Karpas-422 (cell line): ENCODE measurements at regions not wholly inside any gene's neighbourhood (a gene's known extent, or its start where the extent isn't known, plus 50 kb on each side); places are given as distances from the start of the nearest gene placed in this dataset.
"Not testable (repeated sequence)": the region's sequence is repeated elsewhere in the genome, so short reads cannot be mapped to it uniquely, and the experiment has no call there.

Experiments used
- DNase-seq: peaks from one replicate; pipeline ENCODE4 v3.0.0-alpha.2; 2015
- H2AFZ ChIP-seq: fragments of 200-600 bp; sonication (generic); 2 replicates; pipeline ENCODE4 v1.6.1; 2014; ENCODE audit warnings: antibody characterized with exemption, low read length, mixed read lengths
- H3K27ac ChIP-seq: fragments of 200-600 bp; sonication (generic); 2 replicates; pipeline ENCODE4 v1.5.1; 2014; ENCODE audit warnings: mild to moderate bottlenecking, low read length, moderate library complexity
- H3K27me3 ChIP-seq: fragments of 200-600 bp; sonication (generic); 2 replicates; pipeline ENCODE4 v1.6.1; 2014; ENCODE audit warnings: low read length, mixed read lengths
- H3K36me3 ChIP-seq: fragments of 200-600 bp; sonication (generic); 2 replicates; pipeline ENCODE4 v1.6.1; 2014; ENCODE audit warnings: low read length, mixed read lengths; ENCODE audit not compliant: insufficient read depth
- H3K4me1 ChIP-seq: fragments of 200-600 bp; sonication (generic); 2 replicates; pipeline ENCODE4 v1.6.1; 2014; ENCODE audit warnings: mild to moderate bottlenecking, low read length, mixed read lengths
- H3K4me2 ChIP-seq: fragments of 200-600 bp; sonication (generic); 2 replicates; pipeline ENCODE4 v1.6.1; 2014; ENCODE audit warnings: low read length, low read depth, mild to moderate bottlenecking; ENCODE audit not compliant: poor library complexity, severe bottlenecking
- H3K4me3 ChIP-seq: fragments of 200-600 bp; sonication (generic); 2 replicates; pipeline ENCODE4 v1.5.1; 2014; ENCODE audit warnings: mild to moderate bottlenecking, antibody characterized with exemption, low read length, mixed read lengths
- H3K79me2 ChIP-seq: fragments of 200-600 bp; sonication (generic); 2 replicates; pipeline ENCODE4 v1.6.1; 2014; ENCODE audit warnings: mild to moderate bottlenecking, low read length, mixed read lengths
- H3K9ac ChIP-seq: fragments of 200-600 bp; sonication (generic); 2 replicates; pipeline ENCODE4 v1.6.0; 2014; ENCODE audit warnings: low read length
- H3K9me2 ChIP-seq: fragments of 200-600 bp; sonication (generic), shearing (Covaris generic); replicated peaks from 2 replicates; pipeline ENCODE4 v1.6.0; 2014; ENCODE audit warnings: mild to moderate bottlenecking, low read length, moderate library complexity; ENCODE audit not compliant: insufficient read depth
- H3K9me3 ChIP-seq: fragments of 300-700, 200-600 bp; sonication (generic); 2 replicates; pipeline ENCODE4 v1.6.1; 2014; ENCODE audit warnings: low read length, mixed read lengths
- H4K20me1 ChIP-seq: fragments of 200-600 bp; sonication (generic); 2 replicates; pipeline ENCODE4 v1.6.1; 2014; ENCODE audit warnings: mild to moderate bottlenecking, antibody characterized with exemption, low read length, low read depth; ENCODE audit not compliant: insufficient read depth

DNA sequence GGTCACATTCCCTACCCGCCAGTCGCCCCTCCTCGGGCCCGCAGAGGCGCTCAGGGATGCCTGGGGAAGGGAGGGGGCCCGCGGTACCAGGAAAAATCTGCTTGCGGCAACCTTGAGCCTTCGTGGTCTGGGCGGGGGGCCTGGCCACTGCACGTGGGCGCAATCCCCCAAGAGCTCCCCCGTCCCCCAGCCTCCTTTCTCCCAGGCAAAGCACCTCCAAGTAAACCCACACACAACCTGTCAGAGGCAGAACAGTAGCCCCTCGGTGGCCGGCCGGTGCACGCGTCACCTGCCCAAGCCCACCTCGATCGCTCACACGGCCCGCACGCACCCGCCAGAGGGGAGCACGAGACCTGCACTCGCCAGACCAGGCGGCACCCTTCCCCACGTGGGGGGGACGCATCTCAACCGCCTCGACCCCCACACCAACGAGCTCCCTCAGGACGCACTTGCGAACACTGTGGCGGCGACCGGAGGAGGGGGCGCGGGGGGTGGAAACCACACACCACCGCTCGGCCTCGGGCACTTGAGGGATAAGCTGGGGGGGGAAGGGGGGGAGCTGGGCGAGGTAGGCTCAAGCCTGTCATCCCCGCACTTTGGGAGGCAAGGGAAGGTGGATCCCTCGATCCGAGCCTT, 1955.7 kb upstream of the DEFB115 start:
- no peak overlapping the region for H3K9ac ChIP-seq

GRCh38 chr20:29302979-29303644, 1954.4 kb upstream of the DEFB115 start:
- no peaks in the 10 kb centered on the region for H3K27me3 ChIP-seq
- no peak overlapping the region for H2AFZ ChIP-seq
- peaks cover 24% of the 10 kb centered on the region for H3K9me3 ChIP-seq
- no peak overlapping the region for H3K27ac ChIP-seq
- no peaks in the 10 kb centered on the region for H4K20me1 ChIP-seq
- no peak overlapping the region for H3K9ac ChIP-seq
- no peak overlapping the region for H3K4me2 ChIP-seq
- no peak overlapping the region for H3K4me3 ChIP-seq
- H3K4me1 ChIP-seq: no peaks in the 10 kb centered on the region
- H3K36me3 ChIP-seq: no peaks in the 10 kb centered on the region
- no peak for DNase-seq
- no peaks in the 10 kb centered on the region for H3K79me2 ChIP-seq
- no peaks in the 10 kb centered on the region for H3K9me2 ChIP-seq

More for the DNA sequence above, 1955.7 kb upstream of the DEFB115 start:
- no peaks in the 10 kb centered on the region for H3K36me3 ChIP-seq
- H4K20me1 ChIP-seq: no peaks in the 10 kb centered on the region
- H3K4me1 ChIP-seq: no peaks in the 10 kb centered on the region
- H2AFZ ChIP-seq: no peak overlapping the region
- H3K4me3 ChIP-seq: no peak overlapping the region
- no peak for DNase-seq
- H3K9me3 ChIP-seq: peaks cover 24% of the 10 kb centered on the region
- no peaks in the 10 kb centered on the region for H3K27me3 ChIP-seq
- H3K27ac ChIP-seq: no peak overlapping the region
- H3K4me2 ChIP-seq: no peak overlapping the region
- H3K79me2 ChIP-seq: no peaks in the 10 kb centered on the region
- H3K9me2 ChIP-seq: no peaks in the 10 kb centered on the region

DNA sequence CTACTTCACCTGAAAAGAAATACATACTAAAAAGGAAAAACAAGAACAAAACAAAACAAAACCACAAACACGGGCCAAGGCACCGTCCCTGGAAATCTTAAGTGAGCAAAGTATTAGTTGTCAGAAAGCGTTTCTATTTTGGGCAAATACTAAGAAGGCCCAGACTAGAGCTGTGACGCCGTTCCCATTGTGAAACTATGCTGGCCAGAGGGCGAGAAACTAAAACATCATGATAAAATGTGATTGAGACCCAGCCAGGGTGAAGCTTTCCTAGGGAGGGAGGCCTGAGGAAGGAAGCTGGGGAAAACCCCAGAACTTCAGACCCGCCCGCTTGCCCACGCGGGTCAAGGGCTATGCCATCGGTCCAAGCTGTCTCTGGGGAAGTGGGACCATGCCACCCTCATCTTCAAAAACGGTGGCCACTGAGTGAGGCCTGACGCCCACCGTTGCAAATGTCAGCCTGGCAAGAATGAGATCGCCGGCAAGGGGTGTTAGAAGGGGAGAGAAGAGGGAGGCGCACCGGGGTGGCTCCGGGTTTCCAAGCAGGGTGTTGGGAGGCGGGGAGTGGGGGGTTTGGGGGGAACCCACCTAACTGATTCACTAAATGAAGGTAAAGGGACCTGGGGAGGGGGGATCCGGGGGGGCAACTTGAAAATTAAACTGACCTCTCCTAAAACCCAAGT, 1950.9 kb upstream of the DEFB115 start:
- H3K4me2 ChIP-seq: no peak overlapping the region
- H3K9ac ChIP-seq: no peak overlapping the region
- no peaks in the 10 kb centered on the region for H3K4me1 ChIP-seq
- no peaks in the 10 kb centered on the region for H3K27me3 ChIP-seq
- no peaks in the 10 kb centered on the region for H3K36me3 ChIP-seq
- no peaks in the 10 kb centered on the region for H3K9me2 ChIP-seq
- H3K9me3 ChIP-seq: peaks cover 12% of the 10 kb centered on the region
- no peak overlapping the region for H3K4me3 ChIP-seq
- DNase-seq: no peak
- H3K79me2 ChIP-seq: no peaks in the 10 kb centered on the region
- no peaks in the 10 kb centered on the region for H4K20me1 ChIP-seq
- H2AFZ ChIP-seq: no peak overlapping the region
- no peak overlapping the region for H3K27ac ChIP-seq

GRCh38 chr20:29307484-29307883, 1950.0 kb upstream of the DEFB115 start:
- H3K36me3 ChIP-seq, H3K4me2 ChIP-seq, H3K27ac ChIP-seq, H3K4me1 ChIP-seq, H3K27me3 ChIP-seq, H2AFZ ChIP-seq, H3K79me2 ChIP-seq, H3K9ac ChIP-seq, H3K9me2 ChIP-seq, H3K4me3 ChIP-seq, DNase-seq, H4K20me1 ChIP-seq: not testable (repeated sequence)
- H3K9me3 ChIP-seq: peaks cover 14% of the 10 kb centered on the region

DNA sequence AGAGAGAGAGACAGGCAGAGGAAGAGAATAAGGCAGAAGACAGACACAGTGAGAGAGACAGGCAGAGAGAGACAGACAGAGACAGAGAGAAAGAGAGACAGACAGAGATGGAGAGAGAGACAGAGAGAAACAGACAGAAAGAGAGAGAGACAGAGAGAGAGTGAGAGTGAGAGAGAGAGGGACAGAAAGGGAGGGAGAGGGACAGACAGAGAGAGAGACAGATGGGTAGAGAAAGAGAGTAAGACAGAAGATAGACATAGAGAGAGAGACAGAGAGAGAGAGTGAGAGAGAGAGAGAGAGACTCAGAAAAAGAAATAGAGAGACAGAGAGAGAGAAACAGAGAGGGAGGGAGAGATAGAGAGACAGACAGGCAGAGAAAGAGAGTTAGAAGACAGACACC, 1948.5 kb upstream of the DEFB115 start:
- H3K36me3 ChIP-seq, DNase-seq, H3K4me2 ChIP-seq, H3K4me3 ChIP-seq, H3K4me1 ChIP-seq, H3K9me2 ChIP-seq, H3K9ac ChIP-seq, H4K20me1 ChIP-seq, H2AFZ ChIP-seq, H3K79me2 ChIP-seq, H3K27ac ChIP-seq, H3K27me3 ChIP-seq: not testable (repeated sequence)
- H3K9me3 ChIP-seq: peaks cover 11% of the 10 kb centered on the region; the same call in 1 of the 2 replicates

DNA sequence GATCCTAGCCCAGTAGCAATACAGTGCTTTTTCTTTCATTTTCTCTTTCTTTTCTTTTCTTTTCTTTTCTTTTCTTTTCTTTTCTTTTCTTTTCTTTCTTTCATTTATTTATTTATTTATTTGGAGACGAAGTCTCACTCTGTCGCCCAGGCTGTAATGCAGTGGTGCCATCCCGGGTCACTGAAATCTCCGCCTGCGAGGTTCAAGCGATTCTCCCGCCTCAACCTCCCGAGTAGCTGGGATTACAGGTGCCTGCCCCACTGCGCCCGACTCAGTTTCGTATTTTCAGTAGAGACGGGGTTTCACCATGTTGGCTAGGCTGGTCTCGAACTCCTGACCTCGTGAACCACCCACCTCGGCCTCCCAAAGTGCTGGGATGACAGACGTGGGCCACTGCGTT, 1948.0 kb upstream of the DEFB115 start:
- H4K20me1 ChIP-seq, H2AFZ ChIP-seq, H3K27me3 ChIP-seq, H3K4me1 ChIP-seq, H3K36me3 ChIP-seq, DNase-seq, H3K79me2 ChIP-seq, H3K27ac ChIP-seq, H3K4me2 ChIP-seq, H3K9me2 ChIP-seq, H3K9ac ChIP-seq, H3K4me3 ChIP-seq: not testable (repeated sequence)
- H3K9me3 ChIP-seq: peaks cover 16% of the 10 kb centered on the region; the same call in 1 of the 2 replicates

- H3K4me2 ChIP-seq, H3K27me3 ChIP-seq, H3K4me1 ChIP-seq, H3K27ac ChIP-seq, H3K36me3 ChIP-seq, H3K9ac ChIP-seq, H3K9me2 ChIP-seq, DNase-seq, H3K79me2 ChIP-seq, H2AFZ ChIP-seq, H4K20me1 ChIP-seq, H3K4me3 ChIP-seq: not testable (repeated sequence)
- H3K9me3 ChIP-seq: peaks cover 17% of the 10 kb centered on the region; the same call in 1 of the 2 replicates
Measured at GRCh38 chr20:29311046-29311445, 1946.4 kb upstream of the DEFB115 start.

- H3K4me3 ChIP-seq, H3K36me3 ChIP-seq, H3K9me2 ChIP-seq, H2AFZ ChIP-seq, H3K4me2 ChIP-seq, H3K9ac ChIP-seq, H3K27me3 ChIP-seq, H3K4me1 ChIP-seq, H4K20me1 ChIP-seq, H3K27ac ChIP-seq, H3K79me2 ChIP-seq, DNase-seq: not testable (repeated sequence)
- peaks cover 11% of the 10 kb centered on the region; the same call in 1 of the 2 replicates for H3K9me3 ChIP-seq
Measured at GRCh38 chr20:29312679-29313078, 1944.8 kb upstream of the DEFB115 start.
